ENCODE measurements at regions not wholly inside any gene's neighbourhood (a gene's known extent, or its start where the extent isn't known, plus 50 kb on each side); places are given as distances from the start of the nearest gene placed in this dataset.

GRCh38 chr11:92879086-92879485 lies 90.4 kb upstream of the MTNR1B start:
- TF ChIP-seq CTCF (conservative IDR thresholded peaks at IDR 0.05 in 1 of 2, IDR thresholded peaks at IDR 0.05 in 1 of 2; ENCODE audit: extremely low read depth in 1 of 2, insufficient read depth in 1 of 2, low read depth in 1 of 2, low read length in 2 of 2) (no peak), EZH2 (IDR thresholded peaks at IDR 0.05; ENCODE audit: borderline replicate concordance, low read length) (no peak)
